ENCODE measurements at regions not wholly inside any gene's neighbourhood (a gene's known extent, or its start where the extent isn't known, plus 50 kb on each side); places are given as distances from the start of the nearest gene placed in this dataset.
"Not testable (repeated sequence)": the region's sequence is repeated elsewhere in the genome, so short reads cannot be mapped to it uniquely, and the experiment has no call there.

DNA sequence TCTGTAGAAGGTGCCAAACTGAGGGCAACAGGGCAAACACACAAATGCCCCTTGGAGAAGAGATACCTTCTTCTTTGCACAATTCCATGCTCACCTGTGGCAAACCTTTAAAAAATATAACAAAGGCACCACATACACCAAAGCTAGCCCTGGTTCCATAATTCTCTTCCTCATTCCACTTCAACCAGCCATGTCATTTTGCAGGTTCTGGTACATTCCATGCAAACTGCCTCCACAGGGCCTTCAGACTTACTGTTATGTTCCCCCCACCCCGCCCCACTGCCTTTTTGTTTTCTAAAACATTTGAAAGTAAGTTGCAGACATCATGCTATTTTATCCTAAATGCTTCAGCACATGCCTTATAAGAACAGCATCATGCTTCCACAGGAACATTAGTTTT is 269.0 kb downstream of the NSUN3 start:
- Histone ChIP-seq H3K27me3 (no peaks in the 10 kb centered on the region), H3K36me3 (no peaks in the 10 kb centered on the region)
- no peak for DNase-seq

GRCh38 chr3:94336046-94336753 is 273.3 kb downstream of the NSUN3 start:
- Histone ChIP-seq H3K27ac (no peak overlapping the region), H3K36me3 (no peaks in the 10 kb centered on the region), H3K27me3 (no peaks in the 10 kb centered on the region), H3K4me1 (no peaks in the 10 kb centered on the region), H3K9me3 (replicated peaks) (no peaks in the 10 kb centered on the region), H3K4me3 (no peak overlapping the region)
- DNase-seq = peak; percentile 9 to 78

More for the DNA sequence above, 269.0 kb downstream of the NSUN3 start:
- no peaks in the 10 kb centered on the region for H3K4me1 ChIP-seq
- no peak overlapping the region for H3K27ac ChIP-seq
- H3K4me3 ChIP-seq = no peak overlapping the region
- no peaks in the 10 kb centered on the region for H3K9me3 ChIP-seq (replicated peaks)

DNA sequence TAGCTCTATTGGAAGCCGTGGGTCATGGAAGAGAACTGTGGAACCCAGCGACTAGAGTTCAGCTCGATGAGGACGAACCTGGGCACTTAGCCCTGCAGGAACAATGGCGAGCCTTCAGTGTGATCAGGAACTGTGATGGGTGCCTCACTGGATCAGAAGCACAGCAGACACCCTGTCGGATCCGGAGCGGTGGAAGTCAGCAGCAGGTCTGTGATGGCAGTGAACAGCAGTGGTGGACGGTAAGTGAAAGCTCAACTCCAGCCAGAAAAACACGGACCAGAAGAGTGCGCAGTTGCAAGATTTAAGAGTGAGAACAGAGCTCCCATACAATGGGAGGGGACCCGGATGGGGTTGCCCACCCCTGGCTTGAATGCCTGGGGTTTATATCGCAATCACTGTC is 282.2 kb downstream of the NSUN3 start:
- H3K27me3 ChIP-seq = no peaks in the 10 kb centered on the region

GRCh38 chr3:94349310-94349878 is 286.5 kb downstream of the NSUN3 start:
- H3K27ac ChIP-seq = no peak overlapping the region

More for the DNA sequence above, 282.2 kb downstream of the NSUN3 start:
- Histone ChIP-seq H3K36me3 (no peaks in the 10 kb centered on the region), H3K9me3 (replicated peaks) (no peaks in the 10 kb centered on the region), H3K27ac (no peak overlapping the region), H3K4me3 (no peak overlapping the region), H3K4me1 (no peaks in the 10 kb centered on the region)
- DNase-seq = no peak

DNA sequence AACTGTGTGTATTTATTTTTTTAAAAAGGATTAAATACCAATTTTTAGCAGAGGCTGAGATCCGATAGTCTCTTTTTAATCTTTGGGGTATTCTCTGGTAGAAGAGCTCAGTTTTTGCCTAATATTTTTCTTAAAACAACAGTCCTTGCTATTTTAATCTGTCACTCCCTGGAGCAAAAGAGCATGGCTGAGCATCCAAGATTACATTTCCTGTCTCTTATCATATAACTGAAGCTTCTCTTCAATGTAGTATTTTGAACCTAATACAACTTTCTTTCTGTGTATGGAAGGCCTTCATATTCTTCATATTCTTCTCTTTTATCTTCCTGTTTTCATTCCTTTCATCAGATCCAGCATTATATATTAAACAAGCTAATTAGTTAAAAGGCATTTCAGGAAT is 293.7 kb downstream of the NSUN3 start:
- no peak for DNase-seq
- H3K4me3 ChIP-seq = no peak overlapping the region
- H3K4me1 ChIP-seq = no peaks in the 10 kb centered on the region
- no peak overlapping the region for H3K27ac ChIP-seq
- H3K27me3 ChIP-seq = no peaks in the 10 kb centered on the region
- H3K36me3 ChIP-seq = no peaks in the 10 kb centered on the region
- no peaks in the 10 kb centered on the region for H3K9me3 ChIP-seq (replicated peaks)

More at GRCh38 chr3:94349310-94349878, 286.5 kb downstream of the NSUN3 start:
- no peaks in the 10 kb centered on the region for H3K27me3 ChIP-seq
- H3K4me1 ChIP-seq = no peaks in the 10 kb centered on the region
- no peak overlapping the region for H3K4me3 ChIP-seq
- H3K36me3 ChIP-seq = no peaks in the 10 kb centered on the region
- H3K9me3 ChIP-seq (replicated peaks) = no peaks in the 10 kb centered on the region
- no peak for DNase-seq

DNA sequence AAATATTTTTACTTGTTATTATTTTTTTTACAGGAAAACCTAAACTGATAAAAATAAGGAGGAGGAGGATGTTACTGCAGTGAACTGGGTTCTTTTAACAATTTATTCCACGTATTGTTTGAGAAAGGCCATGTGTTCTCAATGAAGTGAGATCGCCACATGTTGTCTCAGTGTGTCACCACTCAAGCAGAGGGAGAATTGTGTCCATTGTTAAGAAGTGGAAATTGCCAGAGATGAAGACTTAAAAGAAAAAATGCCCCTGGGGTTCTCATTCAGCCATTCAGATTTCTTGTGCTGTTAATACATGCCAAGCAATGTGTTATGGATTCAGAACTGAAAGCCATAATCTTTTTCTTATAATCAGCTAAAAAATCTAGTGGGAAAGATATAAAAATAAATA is 297.1 kb downstream of the NSUN3 start:
- Histone ChIP-seq H3K4me1 (no peaks in the 10 kb centered on the region), H3K27me3 (no peaks in the 10 kb centered on the region), H3K9me3 (replicated peaks) (no peaks in the 10 kb centered on the region), H3K4me3 (no peak overlapping the region), H3K27ac (no peak overlapping the region), H3K36me3 (no peaks in the 10 kb centered on the region)
- no peak for DNase-seq

DNA sequence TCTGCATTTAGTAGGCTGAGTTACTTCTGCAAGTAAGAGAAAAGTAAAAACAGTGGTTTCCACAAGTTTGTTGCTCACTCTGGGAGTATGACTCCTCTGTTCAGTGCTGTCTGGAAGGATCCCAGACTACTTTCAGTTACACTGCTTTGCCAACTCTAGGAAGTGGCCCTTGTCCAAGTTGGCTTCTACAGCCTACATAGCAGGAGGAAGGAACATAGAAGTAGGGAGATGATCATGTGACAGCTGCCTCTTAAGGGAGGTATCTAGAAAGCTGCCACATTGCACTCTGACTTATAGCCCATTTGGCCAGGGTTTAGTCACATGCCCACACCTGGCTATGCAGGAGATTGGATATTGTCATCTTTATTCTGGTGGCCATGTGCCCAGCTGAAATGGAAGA is 298.1 kb downstream of the NSUN3 start:
- Histone ChIP-seq H3K27ac (no peak overlapping the region), H3K36me3 (no peaks in the 10 kb centered on the region), H3K9me3 (replicated peaks) (no peaks in the 10 kb centered on the region), H3K4me3 (no peak overlapping the region), H3K27me3 (no peaks in the 10 kb centered on the region), H3K4me1 (no peaks in the 10 kb centered on the region)
- no peak for DNase-seq

DNA sequence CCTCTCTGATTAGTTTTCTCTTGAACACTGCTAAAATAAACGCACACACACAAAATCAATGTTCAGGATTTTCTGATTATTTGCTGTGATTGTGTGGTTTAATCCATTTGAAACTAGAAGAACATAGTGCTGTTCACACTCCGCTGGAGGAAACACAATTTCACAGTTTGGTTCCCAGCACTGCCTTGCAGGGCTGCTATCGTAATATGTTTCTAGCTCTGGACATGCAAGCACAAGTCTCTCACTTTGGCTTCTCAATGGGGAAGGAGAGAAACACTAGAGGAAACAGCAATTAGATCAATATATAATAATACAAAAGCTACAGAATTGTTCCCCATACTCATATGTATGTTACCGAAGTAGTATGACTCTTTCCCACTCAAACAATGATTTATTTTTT is 299.5 kb downstream of the NSUN3 start:
- no peaks in the 10 kb centered on the region for H3K4me1 ChIP-seq
- H3K4me3 ChIP-seq = no peak overlapping the region
- H3K9me3 ChIP-seq (replicated peaks) = no peaks in the 10 kb centered on the region
- no peak overlapping the region for H3K27ac ChIP-seq
- H3K36me3 ChIP-seq = no peaks in the 10 kb centered on the region
- DNase-seq = no peak
- H3K27me3 ChIP-seq = no peaks in the 10 kb centered on the region

DNA sequence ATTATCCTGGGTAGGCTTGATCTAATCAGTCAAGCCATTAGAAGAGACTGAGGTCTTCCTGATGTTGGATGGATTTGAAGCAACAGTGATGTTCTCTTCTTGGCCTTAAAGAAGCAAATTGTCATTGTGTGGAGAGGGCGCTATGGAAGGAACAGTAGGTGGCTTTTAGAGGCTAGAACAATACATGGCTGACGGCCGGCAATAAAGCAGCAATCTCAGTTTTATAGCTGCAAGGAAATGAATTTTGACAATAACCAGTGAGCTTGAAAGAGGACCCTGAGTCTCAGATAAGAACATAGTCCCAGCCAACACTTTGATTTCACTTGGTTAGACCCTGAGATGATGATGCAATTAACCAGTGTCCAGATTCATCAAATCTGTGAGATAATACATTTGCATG is 302.1 kb downstream of the NSUN3 start:
- DNase-seq = no peak
- H3K27me3 ChIP-seq = no peaks in the 10 kb centered on the region
- H3K9me3 ChIP-seq (replicated peaks) = no peaks in the 10 kb centered on the region
- H3K27ac ChIP-seq = no peak overlapping the region
- no peaks in the 10 kb centered on the region for H3K36me3 ChIP-seq
- H3K4me1 ChIP-seq = no peaks in the 10 kb centered on the region
- no peak overlapping the region for H3K4me3 ChIP-seq

DNA sequence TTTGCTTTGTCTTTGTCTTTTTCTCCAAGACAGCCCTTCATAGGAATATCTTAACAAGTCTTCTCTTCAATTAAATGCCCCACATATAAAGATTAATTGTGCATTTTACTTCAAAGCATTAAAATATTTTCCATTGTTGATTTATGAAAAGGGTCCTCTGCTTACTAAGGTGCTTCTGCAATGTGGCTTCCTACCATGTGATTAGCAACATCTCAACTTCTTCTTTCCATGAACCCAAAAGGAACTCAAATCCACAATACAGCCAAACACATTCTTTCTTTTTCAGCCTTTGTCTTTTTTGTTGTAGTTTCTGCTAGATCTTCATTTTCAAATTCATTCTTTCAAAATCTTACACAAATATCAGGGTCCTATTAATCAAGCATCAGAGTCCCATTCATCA is 309.2 kb downstream of the NSUN3 start:
- no peak overlapping the region for H3K4me3 ChIP-seq
- no peaks in the 10 kb centered on the region for H3K36me3 ChIP-seq
- no peak for DNase-seq
- H3K9me3 ChIP-seq (replicated peaks) = no peaks in the 10 kb centered on the region
- H3K27ac ChIP-seq = no peak overlapping the region
- no peaks in the 10 kb centered on the region for H3K27me3 ChIP-seq
- H3K4me1 ChIP-seq = no peaks in the 10 kb centered on the region

- Histone ChIP-seq H3K36me3 (no peaks in the 10 kb centered on the region), H3K4me1 (no peaks in the 10 kb centered on the region), H3K27me3 (no peaks in the 10 kb centered on the region), H3K27ac (no peak overlapping the region), H3K4me3 (no peak overlapping the region), H3K9me3 (replicated peaks) (no peaks in the 10 kb centered on the region)
- no peak for DNase-seq
These were observed 310.6 kb downstream of the NSUN3 start for GRCh38 chr3:94373456-94373855.

- Histone ChIP-seq H3K4me1 (no peaks in the 10 kb centered on the region), H3K27ac (no peak overlapping the region), H3K27me3 (no peaks in the 10 kb centered on the region), H3K4me3 (no peak overlapping the region), H3K36me3 (no peaks in the 10 kb centered on the region), H3K9me3 (replicated peaks) (no peaks in the 10 kb centered on the region)
- DNase-seq = no peak
These were observed 311.7 kb downstream of the NSUN3 start for GRCh38 chr3:94374439-94375161.

GRCh38 chr3:94377123-94377696 is 314.3 kb downstream of the NSUN3 start:
- not testable (repeated sequence) for H3K36me3 ChIP-seq; DNase-seq; H3K27ac ChIP-seq; H3K4me1 ChIP-seq; H3K9me3 ChIP-seq (replicated peaks); H3K27me3 ChIP-seq; H3K4me3 ChIP-seq

GRCh38 chr3:94377863-94378262 is 315.0 kb downstream of the NSUN3 start:
- not testable (repeated sequence) for H3K4me1 ChIP-seq; H3K4me3 ChIP-seq; H3K36me3 ChIP-seq; H3K27me3 ChIP-seq; H3K9me3 ChIP-seq (replicated peaks); H3K27ac ChIP-seq; DNase-seq

- Histone ChIP-seq H3K9me3 (replicated peaks) (no peaks in the 10 kb centered on the region), H3K27me3 (no peaks in the 10 kb centered on the region), H3K27ac (no peak overlapping the region), H3K4me3 (no peak overlapping the region), H3K4me1 (no peaks in the 10 kb centered on the region), H3K36me3 (no peaks in the 10 kb centered on the region)
- DNase-seq = no peak
These were observed 315.5 kb downstream of the NSUN3 start for GRCh38 chr3:94378322-94378721.

Measured in SJCRH30 (cell line).